ACHN (cell line): ENCODE measurements at regions not wholly inside any gene's neighbourhood (a gene's known extent, or its start where the extent isn't known, plus 50 kb on each side); places are given as distances from the start of the nearest gene placed in this dataset.

Experiments
- DNase-seq: peaks from one replicate; pipeline ENCODE4 v3.0.0-alpha.2; 2015
- in situ Hi-C: cut with HindIII; loops from 2 replicates; pipeline ENCODE4 v1.10.0; 2017; ENCODE audit warnings: low sequenced_read_pairs, low pct_ligation_motif_present, low pct_unique_long_range_greater_than_20kb

- no peak for DNase-seq
- in situ Hi-C loops = no loop called here
Measured at GRCh38 chr4:22062676-22063075, 114.1 kb upstream of the KCNIP4 start.

- in situ Hi-C loops = no loop called here
- DNase-seq = no peak
Measured at GRCh38 chr4:22055954-22056353, 107.4 kb upstream of the KCNIP4 start.

GRCh38 chr4:22052076-22052475, 103.5 kb upstream of the KCNIP4 start:
- DNase-seq = no peak
- in situ Hi-C loops = no loop called here

GRCh38 chr4:22048323-22048722, 99.8 kb upstream of the KCNIP4 start:
- no peak for DNase-seq
- in situ Hi-C loops = no loop called here

GRCh38 chr4:22047793-22048192, 99.2 kb upstream of the KCNIP4 start:
- DNase-seq = no peak

GRCh38 chr4:22045051-22045630, 96.6 kb upstream of the KCNIP4 start:
- in situ Hi-C loops = no loop called here
- DNase-seq = no peak

More at GRCh38 chr4:22047793-22048192, 99.2 kb upstream of the KCNIP4 start:
- in situ Hi-C loops = no loop called here

- no peak for DNase-seq
- in situ Hi-C loops = no loop called here
Measured at GRCh38 chr4:22031423-22031822, 82.9 kb upstream of the KCNIP4 start.

GRCh38 chr4:22030881-22031280, 82.3 kb upstream of the KCNIP4 start:
- in situ Hi-C loops = no loop called here
- no peak for DNase-seq

- in situ Hi-C loops = no loop called here
- no peak for DNase-seq
Measured at GRCh38 chr4:22030307-22030706, 81.7 kb upstream of the KCNIP4 start.

- DNase-seq = no peak
- in situ Hi-C loops = no loop called here
Measured at GRCh38 chr4:22029803-22030202, 81.2 kb upstream of the KCNIP4 start.

GRCh38 chr4:22021106-22021505, 72.5 kb upstream of the KCNIP4 start:
- DNase-seq = no peak
- in situ Hi-C loops = no loop called here

GRCh38 chr4:22020129-22020528, 71.6 kb upstream of the KCNIP4 start:
- no peak for DNase-seq
- in situ Hi-C loops = no loop called here

GRCh38 chr4:22019676-22020075, 71.1 kb upstream of the KCNIP4 start:
- in situ Hi-C loops = no loop called here
- no peak for DNase-seq

- DNase-seq = no peak
- in situ Hi-C loops = no loop called here
Measured at GRCh38 chr4:22014222-22014741, 65.7 kb upstream of the KCNIP4 start.

- DNase-seq = no peak
- in situ Hi-C loops = no loop called here
Measured at GRCh38 chr4:22003878-22004277, 55.3 kb upstream of the KCNIP4 start.
